SJSA1 (cell line): ENCODE measurements at regions not wholly inside any gene's neighbourhood (a gene's known extent, or its start where the extent isn't known, plus 50 kb on each side); places are given as distances from the start of the nearest gene placed in this dataset.

ENCODE experiments used
- DNase-seq, 2 experiments: peaks; one replicate each; pipeline ENCODE4 v3.0.0-alpha.2; 2015 to 2020; ENCODE audit warnings: low spot score in 2 of 2, low read depth in 1 of 2
- H3K27ac ChIP-seq: fragments of 250-450 bp; sonication (Bioruptor Pico); 2 replicates; pipeline ENCODE4 v1.5.1; 2020; ENCODE audit warnings: mild to moderate bottlenecking, moderate library complexity
- H3K27me3 ChIP-seq: fragments of 250-450 bp; sonication (Bioruptor Pico); replicated peaks from 2 replicates; pipeline ENCODE4 v1.5.1; 2020; ENCODE audit warnings: mild to moderate bottlenecking, moderate library complexity
- H3K36me3 ChIP-seq: fragments of 250-450 bp; sonication (Bioruptor Pico); 2 replicates; pipeline ENCODE4 v1.5.1; 2020; ENCODE audit warnings: mild to moderate bottlenecking
- H3K4me1 ChIP-seq: fragments of 250-450 bp; sonication (Bioruptor Pico); replicated peaks from 2 replicates; pipeline ENCODE4 v1.6.1; 2021; ENCODE audit warnings: mild to moderate bottlenecking
- H3K4me3 ChIP-seq: fragments of 250-450 bp; sonication (Bioruptor Pico); 2 replicates; pipeline ENCODE4 v1.5.1; 2020; ENCODE audit warnings: mild to moderate bottlenecking
- H3K9me3 ChIP-seq: fragments of 250-450 bp; sonication (Bioruptor Pico); replicated peaks from 2 replicates; pipeline ENCODE4 v1.5.1; 2020; ENCODE audit warnings: mild to moderate bottlenecking

GRCh38 chr14:71262441-71262840, 355.2 kb downstream of the PCNX1 start:
- no peak overlapping the region for H3K27ac ChIP-seq
- H3K4me1 ChIP-seq = no peaks in the 10 kb centered on the region
- no peak for DNase-seq
- no peak overlapping the region for H3K4me3 ChIP-seq
- H3K27me3 ChIP-seq = no peaks in the 10 kb centered on the region
- H3K36me3 ChIP-seq = no peaks in the 10 kb centered on the region
- H3K9me3 ChIP-seq = 0 out of 2 replicates have a peak, but pooled peaks cover 4% of the 10 kb centered on the region

- Histone ChIP-seq H3K9me3 (0 out of 2 replicates have a peak, but pooled peaks cover 2% of the 10 kb centered on the region), H3K27me3 (no peaks in the 10 kb centered on the region), H3K4me1 (no peaks in the 10 kb centered on the region), H3K4me3 (no peak overlapping the region), H3K27ac (no peak overlapping the region), H3K36me3 (no peaks in the 10 kb centered on the region)
- DNase-seq = no peak
These were observed 357.0 kb downstream of the PCNX1 start for GRCh38 chr14:71264260-71264659.

GRCh38 chr14:71267007-71267513, 359.8 kb downstream of the PCNX1 start:
- no peaks in the 10 kb centered on the region for H3K36me3 ChIP-seq
- no peaks in the 10 kb centered on the region for H3K9me3 ChIP-seq
- H3K27ac ChIP-seq = no peak overlapping the region
- DNase-seq = no peak
- no peaks in the 10 kb centered on the region for H3K27me3 ChIP-seq
- H3K4me1 ChIP-seq = peaks cover 7% of the 10 kb centered on the region
- no peak overlapping the region for H3K4me3 ChIP-seq

DNA sequence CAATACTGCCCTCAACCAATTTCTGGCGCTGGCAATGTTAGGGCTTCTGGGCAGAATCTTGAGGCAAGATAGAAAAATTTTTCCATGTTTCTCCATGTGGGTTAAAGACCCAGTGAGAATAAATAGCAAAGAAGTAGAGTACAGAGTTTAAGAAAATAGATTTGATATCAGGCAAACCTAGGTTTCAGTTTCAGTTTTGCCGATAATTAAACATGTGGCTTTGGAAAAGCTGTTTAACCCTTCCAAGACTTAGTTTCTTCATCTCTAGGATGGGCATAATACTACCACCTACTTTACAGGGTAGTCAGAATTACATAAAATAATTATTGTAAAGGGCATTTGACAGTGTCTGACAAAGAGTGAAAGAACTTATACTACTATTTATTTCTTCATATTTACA, 360.4 kb downstream of the PCNX1 start:
- DNase-seq = no peak
- Histone ChIP-seq H3K27me3 (no peaks in the 10 kb centered on the region), H3K9me3 (no peaks in the 10 kb centered on the region), H3K27ac (no peak overlapping the region), H3K4me3 (peak overlapping the region; percentile 7; the same call in 1 of the 2 replicates), H3K36me3 (no peaks in the 10 kb centered on the region), H3K4me1 (peaks cover 7% of the 10 kb centered on the region)

DNA sequence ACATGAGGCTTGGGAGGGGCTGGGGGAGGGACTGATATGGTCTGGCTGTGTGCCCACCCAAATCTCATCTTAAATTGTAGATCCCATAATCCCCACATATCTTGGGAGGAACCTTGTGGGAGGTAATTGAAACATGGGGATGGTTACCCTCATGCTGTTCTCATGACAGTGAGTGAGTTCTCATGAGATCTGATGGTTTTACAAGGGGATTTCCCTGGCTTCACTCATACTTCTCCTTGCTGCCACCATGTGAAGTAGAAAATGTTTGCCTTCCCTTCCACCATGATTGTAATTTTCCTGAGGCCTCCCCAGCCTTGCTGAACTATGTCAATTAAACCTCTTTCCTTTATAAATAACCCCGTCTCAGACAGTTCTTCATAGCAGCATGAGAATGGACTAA, 362.9 kb downstream of the PCNX1 start:
- H3K4me3 ChIP-seq = no peak overlapping the region
- peaks cover 7% of the 10 kb centered on the region for H3K4me1 ChIP-seq
- H3K36me3 ChIP-seq = no peaks in the 10 kb centered on the region
- H3K9me3 ChIP-seq = no peaks in the 10 kb centered on the region
- no peak overlapping the region for H3K27ac ChIP-seq
- DNase-seq = no peak
- H3K27me3 ChIP-seq = no peaks in the 10 kb centered on the region

- Histone ChIP-seq H3K27me3 (no peaks in the 10 kb centered on the region), H3K9me3 (no peaks in the 10 kb centered on the region), H3K4me3 (no peak overlapping the region), H3K4me1 (peaks cover 7% of the 10 kb centered on the region), H3K27ac (no peak overlapping the region), H3K36me3 (no peaks in the 10 kb centered on the region)
- DNase-seq = no peak
These were observed 364.1 kb downstream of the PCNX1 start for GRCh38 chr14:71271166-71271945.

DNA sequence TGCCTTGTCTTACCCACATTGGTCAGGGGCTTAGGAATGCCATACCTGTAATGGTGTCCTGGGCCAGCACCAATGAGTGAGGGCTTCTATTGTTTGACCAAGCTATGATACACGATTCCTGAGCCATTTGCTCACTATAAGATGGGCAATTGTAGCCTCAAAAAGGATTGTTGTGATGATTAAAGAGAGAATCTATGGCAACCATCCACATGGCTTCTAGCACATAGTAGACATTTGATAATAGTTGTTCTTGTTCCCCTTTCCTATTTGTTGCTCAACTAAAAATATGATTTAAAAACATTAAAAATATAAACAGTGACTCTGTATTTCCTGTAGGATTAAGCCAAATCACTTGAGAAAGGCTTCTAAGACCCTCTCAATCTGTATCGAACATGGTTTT, 366.1 kb downstream of the PCNX1 start:
- no peaks in the 10 kb centered on the region for H3K9me3 ChIP-seq
- H3K36me3 ChIP-seq = no peaks in the 10 kb centered on the region
- peaks cover 7% of the 10 kb centered on the region for H3K4me1 ChIP-seq
- no peak for DNase-seq
- no peak overlapping the region for H3K4me3 ChIP-seq
- H3K27me3 ChIP-seq = no peaks in the 10 kb centered on the region
- H3K27ac ChIP-seq = no peak overlapping the region

- H3K27ac ChIP-seq = no peak overlapping the region
- no peaks in the 10 kb centered on the region for H3K4me1 ChIP-seq
- no peak for DNase-seq
- H3K27me3 ChIP-seq = no peaks in the 10 kb centered on the region
- H3K4me3 ChIP-seq = no peak overlapping the region
- no peaks in the 10 kb centered on the region for H3K36me3 ChIP-seq
- H3K9me3 ChIP-seq = no peaks in the 10 kb centered on the region
These were observed 376.8 kb downstream of the PCNX1 start for GRCh38 chr14:71284048-71284447.

DNA sequence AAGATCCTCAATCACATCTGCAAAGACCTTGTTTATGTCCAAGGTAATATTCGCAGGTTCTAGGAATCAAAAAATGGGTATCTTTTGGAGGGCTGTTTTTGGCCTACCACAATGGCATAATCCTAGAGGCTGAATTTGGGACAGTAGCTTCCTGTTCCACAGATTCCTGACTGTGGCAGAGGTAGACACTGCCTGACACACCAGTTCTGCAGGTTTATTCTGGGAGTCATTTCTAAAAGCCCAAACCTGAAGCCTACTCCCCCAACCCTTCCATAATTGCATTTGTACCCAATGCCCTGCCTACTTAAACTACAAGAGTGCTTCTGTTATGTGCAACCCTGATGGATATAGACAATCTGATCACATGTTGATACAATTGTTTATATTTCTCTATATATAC, 378.9 kb downstream of the PCNX1 start:
- Histone ChIP-seq H3K27me3 (no peaks in the 10 kb centered on the region), H3K36me3 (no peaks in the 10 kb centered on the region), H3K9me3 (no peaks in the 10 kb centered on the region), H3K27ac (no peak overlapping the region), H3K4me3 (no peak overlapping the region), H3K4me1 (peaks cover 4% of the 10 kb centered on the region; the same call in 1 of the 2 replicates)
- DNase-seq = no peak

DNA sequence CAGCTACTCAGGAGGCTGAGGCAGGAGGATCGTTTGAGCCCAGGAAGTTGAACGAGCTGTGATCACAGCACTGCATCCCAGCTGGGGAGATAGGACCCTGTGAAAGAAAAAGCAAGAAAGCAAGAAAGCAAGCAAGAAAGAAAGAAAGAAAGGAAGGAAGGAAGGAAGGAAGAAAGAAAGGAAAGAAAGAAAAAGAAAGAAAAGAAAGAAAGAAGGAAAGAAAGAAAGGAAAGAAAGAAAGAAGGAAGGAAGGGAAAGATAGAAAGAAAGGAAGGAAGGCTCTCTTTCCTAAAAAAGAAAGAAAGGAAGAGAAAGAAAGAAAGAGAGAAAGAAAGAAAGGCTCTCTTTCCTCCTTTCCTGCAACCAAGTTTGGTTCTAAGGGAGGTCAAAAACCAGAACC, 380.3 kb downstream of the PCNX1 start:
- no peak overlapping the region for H3K4me3 ChIP-seq
- H3K9me3 ChIP-seq = no peaks in the 10 kb centered on the region
- no peak for DNase-seq
- no peak overlapping the region for H3K27ac ChIP-seq
- H3K36me3 ChIP-seq = no peaks in the 10 kb centered on the region
- H3K4me1 ChIP-seq = peaks cover 7% of the 10 kb centered on the region; the same call in 1 of the 2 replicates
- no peaks in the 10 kb centered on the region for H3K27me3 ChIP-seq

GRCh38 chr14:71289536-71289935, 382.3 kb downstream of the PCNX1 start:
- no peak overlapping the region for H3K4me3 ChIP-seq
- DNase-seq = no peak
- H3K9me3 ChIP-seq = no peaks in the 10 kb centered on the region
- no peak overlapping the region for H3K27ac ChIP-seq
- peaks cover 7% of the 10 kb centered on the region; the same call in 1 of the 2 replicates for H3K4me1 ChIP-seq
- no peaks in the 10 kb centered on the region for H3K27me3 ChIP-seq
- no peaks in the 10 kb centered on the region for H3K36me3 ChIP-seq

DNA sequence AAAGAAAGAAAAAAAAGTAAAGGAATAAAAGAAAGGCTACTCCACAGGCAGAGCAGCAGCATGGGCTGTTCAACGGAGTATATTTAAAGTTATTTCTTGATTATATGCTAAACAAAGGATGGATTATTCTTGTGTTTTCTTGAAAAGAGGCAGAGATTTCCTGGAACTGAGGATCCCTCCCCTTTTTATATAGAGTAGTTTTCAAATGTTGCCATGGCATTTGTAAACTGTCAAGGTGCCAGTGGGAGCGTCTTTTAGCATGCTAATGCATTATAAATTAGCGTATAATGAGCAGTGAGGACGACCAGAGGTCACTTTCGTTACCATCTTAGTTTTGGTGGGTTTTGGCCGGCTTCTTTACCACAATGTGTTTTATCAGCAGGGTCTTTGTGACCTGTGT, 383.0 kb downstream of the PCNX1 start:
- no peaks in the 10 kb centered on the region for H3K36me3 ChIP-seq
- DNase-seq = no peak
- no peak overlapping the region for H3K4me3 ChIP-seq
- no peaks in the 10 kb centered on the region for H3K9me3 ChIP-seq
- H3K27ac ChIP-seq = no peak overlapping the region
- H3K27me3 ChIP-seq = no peaks in the 10 kb centered on the region
- peaks cover 7% of the 10 kb centered on the region; the same call in 1 of the 2 replicates for H3K4me1 ChIP-seq

GRCh38 chr14:71290960-71291466, 383.8 kb downstream of the PCNX1 start:
- Histone ChIP-seq H3K27ac (no peak overlapping the region), H3K27me3 (no peaks in the 10 kb centered on the region), H3K9me3 (no peaks in the 10 kb centered on the region), H3K36me3 (no peaks in the 10 kb centered on the region), H3K4me1 (peaks cover 7% of the 10 kb centered on the region; the same call in 1 of the 2 replicates), H3K4me3 (no peak overlapping the region)
- peak; percentile 56 for DNase-seq

DNA sequence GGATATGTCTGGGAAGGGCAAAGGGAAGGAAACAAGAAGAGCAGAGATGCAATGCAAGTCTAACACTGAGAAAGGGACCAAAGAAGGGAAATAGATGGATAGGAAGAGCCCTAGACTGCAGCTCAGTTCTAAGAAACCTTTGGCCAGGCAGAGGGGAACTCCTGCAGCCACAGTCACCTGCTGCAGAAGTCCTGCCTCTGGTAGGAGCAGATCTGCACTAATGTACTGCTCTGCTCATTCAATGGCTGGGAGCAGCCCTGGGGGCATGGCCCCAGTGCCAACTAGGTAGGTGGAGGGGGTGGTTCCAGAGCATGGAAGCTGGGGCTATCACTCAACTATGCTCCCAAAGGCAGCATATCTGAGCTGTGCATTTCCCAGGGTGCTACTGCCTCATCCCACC, 388.9 kb downstream of the PCNX1 start:
- no peaks in the 10 kb centered on the region for H3K27me3 ChIP-seq
- H3K27ac ChIP-seq = no peak overlapping the region
- DNase-seq = no peak
- H3K4me3 ChIP-seq = no peak overlapping the region
- no peaks in the 10 kb centered on the region for H3K9me3 ChIP-seq
- H3K4me1 ChIP-seq = peaks cover 3% of the 10 kb centered on the region; the same call in 1 of the 2 replicates
- no peaks in the 10 kb centered on the region for H3K36me3 ChIP-seq
